Astrocyte (in vitro differentiated cells and primary cell): ENCODE measurements at regions not wholly inside any gene's neighbourhood (a gene's known extent, or its start where the extent isn't known, plus 50 kb on each side); places are given as distances from the start of the nearest gene placed in this dataset.

Experiments
- CTCF ChIP-seq: IDR thresholded peaks from 2 replicates; pipeline ENCODE4 v1.5.1; 2011; ENCODE audit warnings: low read depth, mild to moderate bottlenecking, inconsistent platforms, low read length, moderate library complexity; ENCODE audit not compliant: insufficient read depth
- EZH2 ChIP-seq: IDR thresholded peaks from 2 replicates; pipeline ENCODE4 v1.6.1; 2012; ENCODE audit warnings: mild to moderate bottlenecking, low read length, inconsistent platforms; ENCODE audit not compliant: insufficient read depth

- TF ChIP-seq CTCF (no peak), EZH2 (no peak)
Observed at GRCh38 chr2:3958969-3959368, 255.6 kb downstream of the DCDC2C start.
